H1 (cell line): ENCODE measurements at regions not wholly inside any gene's neighbourhood (a gene's known extent, or its start where the extent isn't known, plus 50 kb on each side); places are given as distances from the start of the nearest gene placed in this dataset.

Experiments used
- CTCF ChIA-PET: fragments of 300-600 bp; sonication (Branson Sonifier 250); formaldehyde crosslinking; loops from one replicate; lab custom pipeline; 2021; ENCODE audit not compliant: partially characterized antibody; lab: Charles Lee
- POLR2A ChIA-PET: fragments of 300-600 bp; sonication (Branson Sonifier 250); formaldehyde crosslinking; loops from one replicate; lab custom pipeline; 2021; ENCODE audit warnings: inconsistent platforms; ENCODE audit not compliant: partially characterized antibody; lab: Charles Lee
- DNase-seq, 2 experiments: peaks; one replicate each; pipeline versions ENCODE4 v3.0.0 to v3.0.0-alpha.2; 2010 to 2022; ENCODE audit warnings: low spot score in 2 of 2, low read depth in 1 of 2, mixed read lengths in 1 of 2
- FAIRE-seq: peaks from 2 replicates; lab custom pipeline; 2011; peaks lifted over from hg19 to GRCh38; lab: Jason Lieb, UNC
- H2AFZ ChIP-seq: 2 replicates; pipeline ENCODE4 v1.8.1; 2012; ENCODE audit warnings: low read length, inconsistent platforms
- H2AK5ac ChIP-seq: 2 replicates; pipeline ENCODE4 v1.6.1; 2013; ENCODE audit warnings: low read depth, low read length
- H2BK120ac ChIP-seq: replicated peaks from 2 replicates; pipeline ENCODE3; 2013; ENCODE audit warnings: low read depth, low read length, inconsistent platforms
- H2BK12ac ChIP-seq: 2 replicates; pipeline ENCODE4 v1.6.1; 2013; ENCODE audit warnings: low read depth, low read length
- H2BK15ac ChIP-seq: 2 replicates; pipeline ENCODE4 v1.6.1; 2013; ENCODE audit warnings: low read length
- H2BK20ac ChIP-seq: 2 replicates; pipeline ENCODE4 v1.6.1; 2013; ENCODE audit warnings: low read length
- H2BK5ac ChIP-seq: 2 replicates; pipeline ENCODE4 v1.6.1; 2013; ENCODE audit warnings: low read depth, low read length
- H3K14ac ChIP-seq: 2 replicates; pipeline ENCODE4 v1.6.1; 2013; ENCODE audit warnings: inconsistent platforms; ENCODE audit not compliant: insufficient read length
- H3K18ac ChIP-seq: 2 replicates; pipeline ENCODE4 v1.6.1; 2013; ENCODE audit warnings: low read length; ENCODE audit errors: extremely low read depth
- H3K23ac ChIP-seq: 2 replicates; pipeline ENCODE4 v1.6.1; 2013; ENCODE audit warnings: inconsistent platforms; ENCODE audit not compliant: insufficient read length
- H3K23me2 ChIP-seq: 2 replicates; pipeline ENCODE4 v1.6.1; 2013; ENCODE audit warnings: low read depth, low read length
- H3K27ac ChIP-seq: 2 replicates; pipeline ENCODE4 v1.6.1; 2011; ENCODE audit warnings: low read depth, low read length, inconsistent platforms
- H3K27me3 ChIP-seq, 4 experiments: replicated peaks in 1 of 4; 1 replicate in 1 of 4; 2 replicates in 3 of 4; pipeline versions ENCODE4 v1.6.1 to v1.8.1; 2011 to 2013; ENCODE audit warnings: low read length in 3 of 4, mild to moderate bottlenecking in 3 of 4, inconsistent platforms in 2 of 4, mixed read lengths in 2 of 4, moderate library complexity in 1 of 4; ENCODE audit not compliant: control insufficient read depth in 3 of 4, insufficient read depth in 3 of 4; ENCODE audit errors: extremely low read depth in 1 of 4
- H3K36me3 ChIP-seq, 4 experiments: 2 replicates each; pipeline versions ENCODE4 v1.6.1 to v1.8.1; 2011 to 2013; ENCODE audit warnings: mild to moderate bottlenecking in 4 of 4, low read length in 3 of 4, moderate library complexity in 2 of 4, control low read depth in 1 of 4, inconsistent platforms in 1 of 4; ENCODE audit not compliant: insufficient read depth in 4 of 4, control insufficient read depth in 2 of 4
- H3K4ac ChIP-seq: replicated peaks from 2 replicates; pipeline ENCODE3; 2013; ENCODE audit warnings: low read length, low read depth, mixed read lengths, inconsistent platforms; ENCODE audit not compliant: insufficient read length
- H3K4me1 ChIP-seq, 4 experiments: replicated peaks in 1 of 4; 1 replicate in 1 of 4; 2 replicates in 3 of 4; pipeline versions ENCODE4 v1.6.1 to v1.8.1; 2011 to 2013; ENCODE audit warnings: low read length in 3 of 4, inconsistent platforms in 2 of 4, mixed read lengths in 1 of 4; ENCODE audit not compliant: insufficient read depth in 4 of 4, control insufficient read depth in 3 of 4
- H3K4me2 ChIP-seq, 2 experiments: 2 replicates each; pipeline versions ENCODE4 v1.6.1 to v1.8.1; 2011 to 2013; ENCODE audit warnings: low read depth in 2 of 2, low read length in 2 of 2, control low read depth in 1 of 2, inconsistent platforms in 1 of 2, mild to moderate bottlenecking in 1 of 2; ENCODE audit not compliant: insufficient read depth in 1 of 2
- H3K4me3 ChIP-seq, 4 experiments: fragments of 200-600, 300-600 bp in 1 of 4; sonication (generic), shearing (Covaris generic), sonication (Bioruptor Twin) in 1 of 4; 2 replicates each; pipeline versions ENCODE4 v1.5.1 to v1.8.1; 2011 to 2016; ENCODE audit warnings: low read length in 4 of 4, low read depth in 3 of 4, control low read depth in 2 of 4, inconsistent platforms in 2 of 4, mild to moderate bottlenecking in 2 of 4, mixed read lengths in 1 of 4, moderate library complexity in 1 of 4; ENCODE audit not compliant: insufficient read depth in 2 of 4; ENCODE audit errors: extremely low read depth in 1 of 4
- H3K56ac ChIP-seq: replicated peaks from 2 replicates; pipeline ENCODE3; 2013; ENCODE audit warnings: low read depth, mild to moderate bottlenecking, mixed read lengths, low read length, inconsistent platforms; ENCODE audit not compliant: insufficient read length
- H3K79me1 ChIP-seq: 2 replicates; pipeline ENCODE4 v1.6.1; 2013; ENCODE audit warnings: low read depth, low read length, control low read depth
- H3K79me2 ChIP-seq, 2 experiments: 2 replicates each; pipeline versions ENCODE4 v1.6.1 to v1.8.1; 2012 to 2013; ENCODE audit warnings: low read length in 2 of 2, mild to moderate bottlenecking in 2 of 2, inconsistent platforms in 1 of 2; ENCODE audit not compliant: insufficient read depth in 2 of 2, control insufficient read depth in 1 of 2
- H3K9ac ChIP-seq, 4 experiments: replicated peaks in 1 of 4; 1 replicate in 1 of 4; 2 replicates in 3 of 4; pipeline versions ENCODE4 v1.6.1 to v1.8.1; 2011 to 2013; ENCODE audit warnings: low read depth in 3 of 4, low read length in 3 of 4, control low read depth in 2 of 4, mild to moderate bottlenecking in 2 of 4, moderate library complexity in 2 of 4, inconsistent platforms in 1 of 4; ENCODE audit errors: extremely low read depth in 1 of 4
- H3K9me3 ChIP-seq, 2 experiments: 2 replicates each; pipeline versions ENCODE4 v1.6.1 to v1.8.1; 2012 to 2013; ENCODE audit warnings: mild to moderate bottlenecking in 2 of 2, moderate library complexity in 2 of 2, control low read depth in 1 of 2, inconsistent platforms in 1 of 2, low read depth in 1 of 2, low read length in 1 of 2, mixed read lengths in 1 of 2; ENCODE audit not compliant: insufficient read depth in 2 of 2
- H4K20me1 ChIP-seq, 2 experiments: replicated peaks in 1 of 2; 2 replicates each; pipeline versions ENCODE3 to v1.8.1; 2011 to 2013; ENCODE audit warnings: inconsistent platforms in 2 of 2, low read length in 2 of 2, mild to moderate bottlenecking in 1 of 2; ENCODE audit not compliant: insufficient read depth in 2 of 2, control insufficient read depth in 1 of 2
- H4K5ac ChIP-seq: 2 replicates; pipeline ENCODE4 v1.6.1; 2013; ENCODE audit warnings: low read length, low read depth, mixed read lengths, inconsistent platforms; ENCODE audit not compliant: insufficient read length
- H4K8ac ChIP-seq: 2 replicates; pipeline ENCODE4 v1.8.0; 2013; ENCODE audit warnings: mild to moderate bottlenecking, moderate library complexity, low read length, inconsistent platforms; ENCODE audit not compliant: insufficient read depth; ENCODE audit errors: extremely low read depth
- H4K91ac ChIP-seq: replicated peaks from 2 replicates; pipeline ENCODE3; 2013; ENCODE audit warnings: low read length, mixed read lengths, inconsistent platforms; ENCODE audit not compliant: insufficient read length
- BACH1 ChIP-seq: IDR thresholded peaks from 2 replicates; pipeline ENCODE4 v1.6.1; 2012; ENCODE audit warnings: low read length, improper control_type of control experiment
- CBX8 ChIP-seq: fragments of 300-800, 300-1000 bp; sonication (generic); IDR thresholded peaks from 2 replicates; pipeline ENCODE4 v1.7.1; 2016; ENCODE audit warnings: low read depth, low read length, borderline replicate concordance
- CHD2 ChIP-seq: IDR thresholded peaks from 2 replicates; pipeline ENCODE4 v1.6.1; 2012; ENCODE audit warnings: low read length, improper control_type of control experiment
- SIN3A ChIP-seq, 2 experiments: IDR thresholded peaks in 1 of 2; conservative IDR thresholded peaks in 1 of 2; 2 replicates each; pipeline ENCODE4 v1.6.1; 2011 to 2012; ENCODE audit warnings: low read length in 2 of 2, improper control_type of control experiment in 1 of 2, low read depth in 1 of 2, mild to moderate bottlenecking in 1 of 2
- SIX5 ChIP-seq: IDR thresholded peaks from 2 replicates; pipeline ENCODE4 v1.6.1; 2011; ENCODE audit warnings: mild to moderate bottlenecking, low read depth, low read length
- SP2 ChIP-seq: IDR thresholded peaks from 2 replicates; pipeline ENCODE4 v1.6.1; 2012; ENCODE audit warnings: mild to moderate bottlenecking, low read length, inconsistent platforms
- TBP ChIP-seq: IDR thresholded peaks from 2 replicates; pipeline ENCODE4 v1.6.1; 2011; ENCODE audit warnings: low read depth, low read length, improper control_type of control experiment
- WGBS, 2 experiments: shearing (Covaris generic) in 1 of 2; methylation state at CpG; one replicate each; pipeline versions ENCODE4 v1.1.6 to v1.1.7; 2013 to 2015; ENCODE audit warnings: low lambda C conversion rate in 2 of 2, mixed read lengths in 2 of 2, inconsistent platforms in 1 of 2, low coverage in 1 of 2, missing lambda C conversion rate in 1 of 2; ENCODE audit not compliant: insufficient replicate concordance in 2 of 2, insufficient coverage in 1 of 2, insufficient read length in 1 of 2; ENCODE audit errors: extremely low coverage in 1 of 2, missing lambda C conversion rate in 1 of 2; 5-methylcytosine and 5-hydroxymethylcytosine counted together

- Histone ChIP-seq H4K8ac (no peak overlapping the region), H2AFZ (no peak overlapping the region), H3K79me1 (no peaks in the 10 kb centered on the region), H2BK12ac (no peak overlapping the region), H3K23ac (no peak overlapping the region), H3K4me2 (no peak overlapping the region), H2BK120ac (no peak overlapping the region), H3K4ac (no peak overlapping the region), H3K9ac (no peak overlapping the region), H3K23me2 (no peaks in the 10 kb centered on the region), H4K91ac (no peak overlapping the region), H3K79me2 (no peaks in the 10 kb centered on the region), H3K27ac (no peak overlapping the region), H4K5ac (no peak overlapping the region), H3K4me3 (no peak overlapping the region), H4K20me1 (no peaks in the 10 kb centered on the region), H3K14ac (no peak overlapping the region), H3K18ac (no peak overlapping the region), H2AK5ac (no peak overlapping the region), H3K27me3 (no peaks in the 10 kb centered on the region), H2BK20ac (no peak overlapping the region), H3K9me3 (no peaks in the 10 kb centered on the region), H2BK15ac (no peak overlapping the region), H3K56ac (no peak overlapping the region), H2BK5ac (no peak overlapping the region), H3K4me1 (peaks cover 0 to 10% (median 5%) of the 10 kb centered on the region in 4 experiments; a peak in 4 of 7 replicates), H3K36me3 (no peaks in the 10 kb centered on the region)
- FAIRE-seq, result no peak
- ChIA-PET POLR2A (no interaction called here), CTCF (no interaction called here)
- DNase-seq, result no peak
- WGBS, 2 experiments, result 89% methylated on average over 3 of the region's 3 CpGs; no CpG with 5 or more reads in 1 of the 2 experiments
- no peak for TF ChIP-seq SIX5
- TF ChIP-seq CHD2, result no peak
- TF ChIP-seq SIN3A (conservative IDR thresholded peaks at IDR 0.05 in 1 of 2, IDR thresholded peaks at IDR 0.05 in 1 of 2; ENCODE audit: low read depth in 1 of 2, low read length in 2 of 2), result no peak
- TF ChIP-seq BACH1, result no peak
- no peak for TF ChIP-seq TBP
- TF ChIP-seq SP2, result no peak
- no peak for TF ChIP-seq CBX8
Measured at GRCh38 chr2:188695953-188696352, 278.2 kb upstream of the COL3A1 start.
